ENCODE measurements at regions not wholly inside any gene's neighbourhood (a gene's known extent, or its start where the extent isn't known, plus 50 kb on each side); places are given as distances from the start of the nearest gene placed in this dataset.

GRCh38 chr1:30348147-30348546 is 375.2 kb downstream of the MATN1 start:
- H3K36me3 Mint-ChIP-seq (ENCODE audit: insufficient read depth): no peaks in the 10 kb centered on the region
- DNase-seq (ENCODE audit: low spot score in 2 of 2) (no peak), ATAC-seq (replicated peaks; ENCODE audit: extremely low read depth, poor library complexity, severe bottlenecking) (no peak)
- H3K4me1 Mint-ChIP-seq: no peaks in the 10 kb centered on the region
- no peak overlapping the region for H3K27ac Mint-ChIP-seq (ENCODE audit: low read depth)
- H3K4me3 Mint-ChIP-seq: no peak overlapping the region
- H3K27me3 Mint-ChIP-seq: peaks cover 60% of the 10 kb centered on the region
- no peaks in the 10 kb centered on the region for H3K9me3 Mint-ChIP-seq

GRCh38 chr1:30345491-30346130 is 377.8 kb downstream of the MATN1 start:
- H3K4me3 Mint-ChIP-seq: no peak overlapping the region

GRCh38 chr1:30343562-30343961 is 379.8 kb downstream of the MATN1 start:
- Mint-ChIP-seq H3K4me3 (no peak overlapping the region), H3K9me3 (no peaks in the 10 kb centered on the region), H3K36me3 (ENCODE audit: insufficient read depth) (no peaks in the 10 kb centered on the region), H3K4me1 (no peaks in the 10 kb centered on the region), H3K27me3 (peaks cover 34% of the 10 kb centered on the region), H3K27ac (ENCODE audit: low read depth) (no peak overlapping the region)
- no peak for DNase-seq (ENCODE audit: low spot score in 2 of 2)
- no peak for ATAC-seq (replicated peaks; ENCODE audit: extremely low read depth, poor library complexity, severe bottlenecking)

More at GRCh38 chr1:30345491-30346130, 377.8 kb downstream of the MATN1 start:
- Mint-ChIP-seq H3K27ac (ENCODE audit: low read depth) (no peak overlapping the region), H3K36me3 (ENCODE audit: insufficient read depth) (no peaks in the 10 kb centered on the region), H3K27me3 (peaks cover 45% of the 10 kb centered on the region), H3K4me1 (no peaks in the 10 kb centered on the region), H3K9me3 (no peaks in the 10 kb centered on the region)
- ATAC-seq (replicated peaks; ENCODE audit: extremely low read depth, poor library complexity, severe bottlenecking): no peak
- DNase-seq (ENCODE audit: low spot score in 2 of 2): no peak

- no peak for ATAC-seq (replicated peaks; ENCODE audit: extremely low read depth, poor library complexity, severe bottlenecking)
- Mint-ChIP-seq H3K36me3 (ENCODE audit: insufficient read depth) (no peaks in the 10 kb centered on the region), H3K4me1 (no peaks in the 10 kb centered on the region), H3K4me3 (no peak overlapping the region), H3K27ac (ENCODE audit: low read depth) (no peak overlapping the region), H3K27me3 (peaks cover 25% of the 10 kb centered on the region), H3K9me3 (no peaks in the 10 kb centered on the region)
- no peak for DNase-seq (ENCODE audit: low spot score in 2 of 2)
Measured at GRCh38 chr1:30342535-30343141, 380.7 kb downstream of the MATN1 start.

GRCh38 chr1:30340934-30341333 is 382.5 kb downstream of the MATN1 start:
- no peak overlapping the region for H3K27ac Mint-ChIP-seq (ENCODE audit: low read depth)
- DNase-seq (ENCODE audit: low spot score in 2 of 2): no peak
- H3K9me3 Mint-ChIP-seq: no peaks in the 10 kb centered on the region
- H3K4me1 Mint-ChIP-seq: no peaks in the 10 kb centered on the region
- no peak for ATAC-seq (replicated peaks; ENCODE audit: extremely low read depth, poor library complexity, severe bottlenecking)
- no peaks in the 10 kb centered on the region for H3K36me3 Mint-ChIP-seq (ENCODE audit: insufficient read depth)
- H3K4me3 Mint-ChIP-seq: no peak overlapping the region
- H3K27me3 Mint-ChIP-seq: peaks cover 19% of the 10 kb centered on the region

- Mint-ChIP-seq H3K36me3 (ENCODE audit: insufficient read depth) (no peaks in the 10 kb centered on the region), H3K9me3 (no peaks in the 10 kb centered on the region), H3K4me1 (no peaks in the 10 kb centered on the region), H3K27ac (ENCODE audit: low read depth) (no peak overlapping the region), H3K27me3 (peaks cover 10% of the 10 kb centered on the region), H3K4me3 (no peak overlapping the region)
- ATAC-seq (replicated peaks; ENCODE audit: extremely low read depth, poor library complexity, severe bottlenecking) (no peak), DNase-seq (ENCODE audit: low spot score in 2 of 2) (no peak)
Measured at GRCh38 chr1:30339866-30340265, 383.5 kb downstream of the MATN1 start.

- ATAC-seq (replicated peaks; ENCODE audit: extremely low read depth, poor library complexity, severe bottlenecking): no peak
- no peak for DNase-seq (ENCODE audit: low spot score in 2 of 2)
- H3K27ac Mint-ChIP-seq (ENCODE audit: low read depth): no peak overlapping the region
Measured at GRCh38 chr1:30338765-30339164, 384.6 kb downstream of the MATN1 start.

GRCh38 chr1:30337324-30337620 is 386.1 kb downstream of the MATN1 start:
- H3K4me3 Mint-ChIP-seq: no peak overlapping the region
- DNase-seq (ENCODE audit: low spot score in 2 of 2) (no peak), ATAC-seq (replicated peaks; ENCODE audit: extremely low read depth, poor library complexity, severe bottlenecking) (no peak)
- no peak overlapping the region for H3K27ac Mint-ChIP-seq (ENCODE audit: low read depth)
- H3K4me1 Mint-ChIP-seq: no peaks in the 10 kb centered on the region
- H3K36me3 Mint-ChIP-seq (ENCODE audit: insufficient read depth): no peaks in the 10 kb centered on the region
- no peaks in the 10 kb centered on the region for H3K9me3 Mint-ChIP-seq
- peaks cover 8% of the 10 kb centered on the region for H3K27me3 Mint-ChIP-seq

More at GRCh38 chr1:30338765-30339164, 384.6 kb downstream of the MATN1 start:
- no peaks in the 10 kb centered on the region for H3K9me3 Mint-ChIP-seq
- no peaks in the 10 kb centered on the region for H3K27me3 Mint-ChIP-seq
- no peaks in the 10 kb centered on the region for H3K4me1 Mint-ChIP-seq
- H3K36me3 Mint-ChIP-seq (ENCODE audit: insufficient read depth): no peaks in the 10 kb centered on the region
- no peak overlapping the region for H3K4me3 Mint-ChIP-seq

- Mint-ChIP-seq H3K9me3 (no peaks in the 10 kb centered on the region), H3K27ac (ENCODE audit: low read depth) (no peak overlapping the region), H3K4me3 (no peak overlapping the region), H3K27me3 (peaks cover 13% of the 10 kb centered on the region), H3K4me1 (no peaks in the 10 kb centered on the region), H3K36me3 (ENCODE audit: insufficient read depth) (no peaks in the 10 kb centered on the region)
- ATAC-seq (replicated peaks; ENCODE audit: extremely low read depth, poor library complexity, severe bottlenecking) (no peak), DNase-seq (ENCODE audit: low spot score in 2 of 2) (no peak)
Measured at GRCh38 chr1:30336550-30337323, 386.6 kb downstream of the MATN1 start.

- no peaks in the 10 kb centered on the region for H3K4me1 Mint-ChIP-seq
- DNase-seq (ENCODE audit: low spot score in 2 of 2): no peak
- H3K27ac Mint-ChIP-seq (ENCODE audit: low read depth): no peak overlapping the region
- no peak for ATAC-seq (replicated peaks; ENCODE audit: extremely low read depth, poor library complexity, severe bottlenecking)
- H3K9me3 Mint-ChIP-seq: no peaks in the 10 kb centered on the region
- H3K27me3 Mint-ChIP-seq: peaks cover 13% of the 10 kb centered on the region
- H3K36me3 Mint-ChIP-seq (ENCODE audit: insufficient read depth): no peaks in the 10 kb centered on the region
- H3K4me3 Mint-ChIP-seq: no peak overlapping the region
Measured at GRCh38 chr1:30335997-30336390, 387.4 kb downstream of the MATN1 start.

- H3K9me3 Mint-ChIP-seq: no peaks in the 10 kb centered on the region
- DNase-seq (ENCODE audit: low spot score in 2 of 2): no peak
- H3K36me3 Mint-ChIP-seq (ENCODE audit: insufficient read depth): no peaks in the 10 kb centered on the region
- H3K27me3 Mint-ChIP-seq: peaks cover 18% of the 10 kb centered on the region
- H3K27ac Mint-ChIP-seq (ENCODE audit: low read depth): no peak overlapping the region
- no peaks in the 10 kb centered on the region for H3K4me1 Mint-ChIP-seq
- no peak for ATAC-seq (replicated peaks; ENCODE audit: extremely low read depth, poor library complexity, severe bottlenecking)
- H3K4me3 Mint-ChIP-seq: no peak overlapping the region
Measured at GRCh38 chr1:30335389-30335996, 387.9 kb downstream of the MATN1 start.

GRCh38 chr1:30334767-30335166 is 388.6 kb downstream of the MATN1 start:
- DNase-seq (ENCODE audit: low spot score in 2 of 2) (no peak), ATAC-seq (replicated peaks; ENCODE audit: extremely low read depth, poor library complexity, severe bottlenecking) (no peak)
- Mint-ChIP-seq H3K27me3 (peaks cover 24% of the 10 kb centered on the region), H3K4me1 (no peaks in the 10 kb centered on the region), H3K9me3 (no peaks in the 10 kb centered on the region), H3K36me3 (ENCODE audit: insufficient read depth) (no peaks in the 10 kb centered on the region), H3K4me3 (no peak overlapping the region), H3K27ac (ENCODE audit: low read depth) (no peak overlapping the region)
